HG02571 (cell line): ENCODE measurements at regions not wholly inside any gene's neighbourhood (a gene's known extent, or its start where the extent isn't known, plus 50 kb on each side); places are given as distances from the start of the nearest gene placed in this dataset.

Source experiments
- ATAC-seq: cut with Tn5 transposase; IDR thresholded peaks from one replicate; pipeline ENCODE4 v1.9.1; 2021; ENCODE audit warnings: mild to moderate bottlenecking, moderate library complexity; ENCODE audit not compliant: unreplicated experiment

GRCh38 chr11:128269466-128269865, 317.9 kb downstream of the ETS1 start:
- no peak for ATAC-seq

DNA sequence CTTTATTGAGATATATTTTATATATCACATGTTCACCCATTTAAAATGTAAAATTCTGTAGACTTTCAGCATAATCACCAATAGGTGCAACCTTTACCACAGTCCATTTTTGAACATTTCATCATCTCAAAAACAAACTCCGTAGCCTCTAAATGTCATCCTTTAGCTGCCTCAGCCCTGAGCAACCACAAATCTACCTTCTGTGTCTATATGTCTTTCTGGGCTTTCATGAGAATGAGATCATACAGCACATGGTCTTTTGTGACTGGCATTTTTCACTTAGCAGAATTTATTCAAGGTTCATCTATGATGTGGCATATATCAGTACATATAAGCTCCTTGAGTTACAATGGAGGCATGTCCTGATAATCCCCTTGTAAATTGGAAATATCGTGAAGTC, 320.5 kb downstream of the ETS1 start:
- ATAC-seq: no peak

- ATAC-seq: no peak
Observed at GRCh38 chr11:128262463-128263345, 324.7 kb downstream of the ETS1 start.

- ATAC-seq: no peak
Observed at GRCh38 chr11:128261011-128261421, 326.3 kb downstream of the ETS1 start.

DNA sequence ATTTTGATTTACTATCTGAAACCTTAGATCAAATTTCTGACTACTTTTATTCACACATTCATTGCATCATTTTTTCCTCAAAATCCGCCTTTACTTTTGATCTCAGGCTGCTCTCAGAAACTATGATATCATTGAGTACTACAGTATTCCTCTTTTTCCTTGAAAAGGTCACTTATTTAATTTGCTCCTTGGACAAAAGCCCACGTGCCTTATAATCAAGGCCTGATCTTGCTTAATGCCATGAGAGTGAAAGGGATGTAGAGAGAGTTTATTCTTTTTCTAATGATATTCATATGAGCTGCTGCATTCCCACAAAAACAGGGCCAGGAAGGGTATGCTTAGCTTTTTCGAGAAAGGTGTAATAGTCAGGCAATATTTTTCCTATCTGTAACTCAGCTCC, 327.0 kb downstream of the ETS1 start:
- no peak for ATAC-seq

DNA sequence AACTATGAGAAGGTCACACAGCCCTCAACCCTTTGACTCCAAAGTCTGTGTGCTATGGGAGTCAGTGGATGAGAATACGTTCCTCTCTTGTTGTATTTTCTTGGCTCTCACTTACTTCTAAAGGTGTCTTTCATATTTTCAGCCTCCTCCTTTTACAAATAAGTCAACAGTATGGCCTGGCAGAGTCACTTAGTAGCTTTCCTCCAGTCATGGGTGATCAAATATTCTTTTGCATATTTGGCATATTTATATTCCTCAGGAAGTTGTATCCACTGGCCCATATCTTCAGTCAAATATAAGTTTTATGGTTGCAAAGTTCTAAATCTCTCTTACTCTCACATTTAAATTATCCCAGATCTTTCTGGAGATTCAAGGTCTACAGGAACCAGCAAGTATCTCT, 327.5 kb downstream of the ETS1 start:
- no peak for ATAC-seq

GRCh38 chr11:128254941-128255340, 332.4 kb downstream of the ETS1 start:
- no peak for ATAC-seq

GRCh38 chr11:128251140-128251539, 336.2 kb downstream of the ETS1 start:
- ATAC-seq: no peak

DNA sequence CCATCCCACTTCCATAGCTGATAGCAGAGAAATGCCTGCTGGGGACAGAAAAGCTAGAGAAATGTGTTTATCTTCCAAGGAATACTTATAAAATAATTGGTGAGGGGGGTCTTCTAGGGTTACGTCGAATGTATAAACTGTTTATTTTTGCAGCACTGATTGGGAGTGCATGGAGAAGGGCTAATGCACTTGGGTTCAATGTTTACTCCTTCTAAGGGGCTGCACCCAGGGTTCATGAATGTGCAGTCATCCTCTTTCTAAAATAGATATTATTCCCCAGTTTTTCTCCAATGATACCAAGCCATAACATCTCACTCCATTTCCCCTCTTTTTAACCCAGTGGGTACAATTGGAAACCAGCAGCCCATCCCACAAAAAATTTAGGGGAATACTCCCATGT, 336.9 kb downstream of the ETS1 start:
- no peak for ATAC-seq

DNA sequence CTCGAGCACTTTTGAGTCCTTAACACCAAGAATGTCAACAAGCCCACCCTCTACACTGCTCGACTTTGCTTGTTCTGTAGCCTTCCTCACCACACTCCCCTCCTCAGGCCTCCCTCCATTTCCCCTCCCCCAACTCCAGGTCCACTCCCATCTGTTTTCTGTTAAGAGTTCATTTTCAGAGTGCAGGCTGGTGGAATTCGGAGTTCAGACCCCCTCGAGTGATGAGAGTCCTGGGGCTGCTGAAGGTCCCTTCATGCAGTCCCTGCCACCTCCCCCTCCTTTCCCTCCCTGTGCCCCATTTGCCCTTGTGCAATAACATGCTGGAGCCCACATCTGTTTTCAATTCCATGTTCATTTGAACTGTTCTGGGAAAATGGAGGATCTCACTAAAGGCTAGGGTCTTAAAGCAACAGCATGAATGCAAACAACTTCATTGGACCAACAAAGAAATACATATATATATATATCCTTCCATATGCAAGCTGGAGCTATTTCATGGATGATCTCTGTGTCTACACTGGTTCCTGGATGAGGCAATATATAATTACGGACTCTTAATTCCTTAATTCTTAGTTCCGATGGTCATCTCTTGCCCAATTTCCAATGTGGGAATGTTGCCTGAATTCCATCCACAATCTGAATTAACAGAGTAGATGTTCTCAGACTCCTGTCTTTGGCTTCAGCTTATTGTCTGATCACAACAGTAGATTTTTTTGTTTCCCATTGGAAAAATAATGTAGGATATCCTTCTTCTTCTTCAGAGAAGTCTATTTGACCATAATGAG, 340.4 kb downstream of the ETS1 start:
- no peak for ATAC-seq

DNA sequence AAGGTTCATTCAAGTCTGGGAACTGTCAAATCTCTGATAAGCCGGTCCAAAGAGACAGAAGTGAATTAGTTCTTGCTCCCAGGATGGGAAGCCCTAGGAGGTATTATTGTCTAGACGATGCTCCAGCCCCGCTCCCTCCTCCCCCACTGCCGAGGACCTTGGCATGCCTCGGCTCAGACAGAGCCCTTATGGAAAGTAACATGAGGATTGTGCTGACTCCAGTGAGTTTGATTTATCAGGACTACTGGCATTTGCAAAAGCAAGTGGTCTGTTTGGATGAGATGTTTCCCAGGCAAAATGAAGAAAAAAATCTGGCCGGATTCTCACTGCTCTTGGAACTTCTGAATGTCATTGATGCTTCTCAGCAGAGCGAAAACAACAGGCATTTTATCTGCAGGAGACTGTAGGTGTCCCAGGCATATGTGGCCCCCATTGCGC, 341.0 kb downstream of the ETS1 start:
- no peak for ATAC-seq

DNA sequence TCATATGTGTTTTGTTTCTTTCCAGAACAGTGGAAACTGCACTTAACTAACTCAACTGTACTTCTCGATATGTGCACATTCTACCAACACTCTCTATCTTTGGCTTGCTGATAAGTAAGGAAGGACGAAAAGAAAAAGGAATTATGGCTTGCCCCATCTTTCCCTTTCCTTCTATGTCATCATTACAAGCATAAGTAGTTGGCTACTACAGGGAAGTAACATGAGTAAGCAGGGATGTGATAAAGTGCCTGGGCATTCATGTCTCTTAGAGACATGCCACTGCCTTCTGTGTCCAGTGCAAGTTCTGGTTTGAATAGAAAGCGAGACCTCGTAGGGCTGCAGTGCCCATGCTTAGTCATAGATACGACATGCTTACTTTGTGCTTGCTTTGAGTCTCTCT, 342.5 kb downstream of the ETS1 start:
- no peak for ATAC-seq

GRCh38 chr11:128242451-128242850, 344.9 kb downstream of the ETS1 start:
- ATAC-seq: no peak

- ATAC-seq: no peak
Observed at GRCh38 chr11:128240546-128240945, 346.8 kb downstream of the ETS1 start.

GRCh38 chr11:128239306-128239705, 348.1 kb downstream of the ETS1 start:
- ATAC-seq: no peak

GRCh38 chr11:128238521-128239265, 348.7 kb downstream of the ETS1 start:
- no peak for ATAC-seq

GRCh38 chr11:128236506-128237498, 350.6 kb downstream of the ETS1 start:
- ATAC-seq: no peak

- ATAC-seq: no peak
Observed at GRCh38 chr11:128235958-128236357, 351.4 kb downstream of the ETS1 start.

- ATAC-seq: no peak
Observed at GRCh38 chr11:128235426-128235825, 351.9 kb downstream of the ETS1 start.

DNA sequence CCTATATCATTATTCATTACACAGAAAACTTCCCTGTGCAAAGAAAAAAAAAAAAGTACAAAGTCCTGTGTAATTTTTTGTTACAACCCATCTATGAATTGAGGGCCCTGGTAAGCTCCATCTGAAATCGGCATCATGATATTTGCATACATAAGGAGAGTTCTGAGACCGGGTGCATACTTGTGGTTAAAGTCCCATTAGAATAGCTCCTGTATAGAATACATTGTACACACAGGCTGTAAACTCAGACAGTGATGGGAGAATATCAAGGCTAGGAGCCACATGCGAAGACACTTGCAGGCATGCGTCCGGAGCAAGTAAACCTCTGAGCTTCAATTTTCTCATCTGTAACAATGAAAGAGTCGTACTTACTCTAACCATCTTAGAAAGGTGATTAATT, 353.2 kb downstream of the ETS1 start:
- ATAC-seq: no peak
